Neural progenitor cell (in vitro differentiated cells): ENCODE measurements at regions not wholly inside any gene's neighbourhood (a gene's known extent, or its start where the extent isn't known, plus 50 kb on each side); places are given as distances from the start of the nearest gene placed in this dataset.

ENCODE experiments used
- DNase-seq: peaks from one replicate; pipeline ENCODE4 v3.0.0-alpha.2; 2016; ENCODE audit warnings: low spot score
- H2AFZ ChIP-seq: fragments of 200-600 bp; sonication (generic); replicated peaks from 2 replicates; pipeline ENCODE4 v1.6.1; 2016; ENCODE audit warnings: antibody characterized with exemption
- H3F3A ChIP-seq: fragments of 200-600 bp; sonication (generic); 2 replicates; pipeline ENCODE4 v1.6.1; 2016; ENCODE audit warnings: antibody characterized with exemption, low read depth
- H3K27ac ChIP-seq: fragments of 200-600 bp; sonication (generic); 2 replicates; pipeline ENCODE4 v1.5.1; 2016; ENCODE audit warnings: mild to moderate bottlenecking
- H3K27me3 ChIP-seq: fragments of 200-600 bp; sonication (generic); 2 replicates; pipeline ENCODE4 v1.6.1; 2016; ENCODE audit warnings: mild to moderate bottlenecking, moderate library complexity
- H3K36me3 ChIP-seq: fragments of 200-600 bp; sonication (generic); 2 replicates; pipeline ENCODE4 v1.5.1; 2016
- H3K4me1 ChIP-seq: fragments of 200-600 bp; sonication (generic); 2 replicates; pipeline ENCODE4 v1.6.1; 2016; ENCODE audit warnings: mixed run types
- H3K4me2 ChIP-seq: fragments of 200-600 bp; sonication (generic); 2 replicates; pipeline ENCODE4 v1.6.1; 2016
- H3K4me3 ChIP-seq: fragments of 200-600 bp; sonication (generic); 2 replicates; pipeline ENCODE4 v1.5.1; 2016
- H3K79me2 ChIP-seq: fragments of 200-600 bp; sonication (generic); 2 replicates; pipeline ENCODE4 v1.6.1; 2016; ENCODE audit warnings: low read depth
- H3K9ac ChIP-seq: fragments of 200-600 bp; sonication (generic); 2 replicates; pipeline ENCODE4 v1.6.1; 2016
- H3K9me3 ChIP-seq: fragments of 200-600 bp; sonication (generic); 2 replicates; pipeline ENCODE4 v1.5.1; 2016; ENCODE audit warnings: low read depth
- H4K20me1 ChIP-seq: fragments of 200-600 bp; sonication (generic); 2 replicates; pipeline ENCODE4 v1.6.1; 2016; ENCODE audit warnings: low read depth
- H3K27ac Mint-ChIP-seq: 3 replicates; pipeline ENCODE4 v1.8.0; 2021; ENCODE audit warnings: mixed read lengths
- H3K27me3 Mint-ChIP-seq: 2 replicates; pipeline ENCODE4 v1.8.0; 2022; ENCODE audit warnings: low read depth, mild to moderate bottlenecking, inconsistent platforms, moderate library complexity, mixed read lengths; ENCODE audit not compliant: insufficient read depth
- H3K36me3 Mint-ChIP-seq: 3 replicates; pipeline ENCODE4 v1.8.0; 2021; ENCODE audit warnings: mixed read lengths
- H3K4me1 Mint-ChIP-seq: 3 replicates; pipeline ENCODE4 v1.8.0; 2021; ENCODE audit warnings: mixed read lengths
- H3K4me3 Mint-ChIP-seq: 3 replicates; pipeline ENCODE4 v1.8.0; 2021; ENCODE audit warnings: mild to moderate bottlenecking, moderate library complexity, mixed read lengths
- H3K9me3 Mint-ChIP-seq: 3 replicates; pipeline ENCODE4 v1.8.0; 2020; ENCODE audit warnings: mixed read lengths
- CTCF ChIP-seq: fragments of 200-600 bp; sonication (generic); IDR thresholded peaks from 2 replicates; pipeline ENCODE4 v1.5.1; 2017; ENCODE audit warnings: antibody characterized with exemption, mild to moderate bottlenecking
- EZH2 ChIP-seq: fragments of 200-600 bp; sonication (generic); IDR thresholded peaks from 2 replicates; pipeline ENCODE4 v1.6.1; 2017; ENCODE audit warnings: antibody characterized with exemption, mild to moderate bottlenecking, moderate library complexity
- EZH2phosphoT487 ChIP-seq: fragments of 200-600 bp; sonication (generic); IDR thresholded peaks from 2 replicates; pipeline ENCODE4 v1.6.1; 2017; ENCODE audit warnings: antibody characterized with exemption

- H3K4me3 ChIP-seq = no peak overlapping the region
- no peaks in the 10 kb centered on the region for H3K27me3 ChIP-seq
- Mint-ChIP-seq H3K4me3 (no peak overlapping the region), H3K4me1 (no peaks in the 10 kb centered on the region), H3K27ac (no peak overlapping the region), H3K36me3 (no peaks in the 10 kb centered on the region), H3K27me3 (no peaks in the 10 kb centered on the region), H3K9me3 (no peaks in the 10 kb centered on the region)
- H3K4me2 ChIP-seq = no peak overlapping the region
- TF ChIP-seq EZH2phosphoT487 = no peak
- TF ChIP-seq EZH2 = no peak
- TF ChIP-seq CTCF = no peak
- no peaks in the 10 kb centered on the region for H3F3A ChIP-seq
- no peaks in the 10 kb centered on the region for H3K9me3 ChIP-seq
- no peaks in the 10 kb centered on the region for H3K79me2 ChIP-seq
- no peak overlapping the region for H2AFZ ChIP-seq
- H3K36me3 ChIP-seq = no peaks in the 10 kb centered on the region
- H4K20me1 ChIP-seq = no peaks in the 10 kb centered on the region
- H3K27ac ChIP-seq = no peak overlapping the region
- DNase-seq = no peak
- H3K4me1 ChIP-seq = no peaks in the 10 kb centered on the region
- H3K9ac ChIP-seq = no peak overlapping the region
Measured at GRCh38 chr9:18009902-18010301, 431.0 kb downstream of the SH3GL2 start.

DNA sequence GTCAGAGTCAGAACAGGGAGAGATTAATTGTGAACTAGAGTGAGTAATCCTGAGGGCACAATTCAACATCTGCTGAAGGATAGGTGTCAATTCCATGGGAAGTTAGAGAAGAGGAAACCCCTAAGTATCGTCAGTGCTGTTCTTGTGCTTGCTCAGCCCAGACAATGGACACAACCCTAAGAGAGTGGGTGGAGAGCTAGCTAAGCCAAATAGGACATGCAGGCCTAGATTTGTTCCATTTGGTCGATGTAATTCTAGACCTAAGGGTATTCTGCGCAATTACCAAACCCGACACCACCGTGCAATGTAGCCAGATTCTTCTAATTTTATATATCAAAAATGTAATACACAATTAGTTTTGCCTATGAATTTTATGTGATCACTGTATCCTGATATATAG lies 431.6 kb downstream of the SH3GL2 start:
- Histone ChIP-seq H3K27me3 (no peaks in the 10 kb centered on the region), H3K36me3 (no peaks in the 10 kb centered on the region), H3K27ac (no peak overlapping the region), H2AFZ (no peak overlapping the region), H3K4me3 (no peak overlapping the region), H3K9me3 (no peaks in the 10 kb centered on the region), H3K4me1 (no peaks in the 10 kb centered on the region), H3K9ac (no peak overlapping the region), H3K79me2 (no peaks in the 10 kb centered on the region), H4K20me1 (no peaks in the 10 kb centered on the region), H3F3A (no peaks in the 10 kb centered on the region), H3K4me2 (no peak overlapping the region)
- no peaks in the 10 kb centered on the region for H3K4me1 Mint-ChIP-seq
- H3K4me3 Mint-ChIP-seq = no peak overlapping the region
- no peak overlapping the region for H3K27ac Mint-ChIP-seq
- H3K9me3 Mint-ChIP-seq = no peaks in the 10 kb centered on the region
- TF ChIP-seq CTCF = no peak
- no peak for TF ChIP-seq EZH2phosphoT487
- DNase-seq = no peak
- no peaks in the 10 kb centered on the region for H3K36me3 Mint-ChIP-seq
- no peaks in the 10 kb centered on the region for H3K27me3 Mint-ChIP-seq

DNA sequence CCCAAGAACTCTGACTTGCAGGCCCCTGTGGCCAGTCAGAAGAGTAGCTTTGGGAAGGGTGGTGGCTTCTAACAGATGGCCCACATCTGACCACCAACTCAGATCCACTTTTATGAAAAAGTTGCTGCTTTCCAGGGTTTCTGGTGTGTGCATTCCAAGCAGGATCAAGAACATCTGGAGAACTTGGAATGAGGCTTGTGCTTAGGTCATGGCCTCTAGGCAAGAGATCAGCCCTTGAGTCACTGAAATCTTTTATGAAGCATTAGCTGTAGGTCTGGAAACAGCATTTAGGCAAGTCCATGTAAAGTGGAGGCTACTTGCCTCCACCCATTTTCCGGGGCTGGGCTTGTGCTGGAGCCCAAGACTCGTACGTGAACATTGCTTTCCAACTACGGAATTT lies 433.3 kb downstream of the SH3GL2 start:
- H3K27me3 ChIP-seq = no peaks in the 10 kb centered on the region
- Mint-ChIP-seq H3K4me1 (no peaks in the 10 kb centered on the region), H3K4me3 (no peak overlapping the region), H3K27me3 (no peaks in the 10 kb centered on the region), H3K27ac (no peak overlapping the region), H3K36me3 (no peaks in the 10 kb centered on the region), H3K9me3 (no peaks in the 10 kb centered on the region)
- no peak overlapping the region for H3K4me2 ChIP-seq
- H3F3A ChIP-seq = no peaks in the 10 kb centered on the region
- H2AFZ ChIP-seq = no peak overlapping the region
- H3K79me2 ChIP-seq = no peaks in the 10 kb centered on the region
- H3K4me1 ChIP-seq = no peaks in the 10 kb centered on the region
- no peaks in the 10 kb centered on the region for H3K36me3 ChIP-seq
- DNase-seq = no peak
- TF ChIP-seq CTCF (no peak), EZH2 (no peak), EZH2phosphoT487 (no peak)
- no peaks in the 10 kb centered on the region for H4K20me1 ChIP-seq
- H3K4me3 ChIP-seq = no peak overlapping the region
- no peak overlapping the region for H3K9ac ChIP-seq
- H3K27ac ChIP-seq = no peak overlapping the region
- H3K9me3 ChIP-seq = no peaks in the 10 kb centered on the region

GRCh38 chr9:18014556-18014955 lies 435.7 kb downstream of the SH3GL2 start:
- no peaks in the 10 kb centered on the region for H3F3A ChIP-seq
- Mint-ChIP-seq H3K9me3 (no peaks in the 10 kb centered on the region), H3K27ac (no peak overlapping the region), H3K4me3 (no peak overlapping the region), H3K27me3 (no peaks in the 10 kb centered on the region), H3K36me3 (no peaks in the 10 kb centered on the region), H3K4me1 (no peaks in the 10 kb centered on the region)
- H3K79me2 ChIP-seq = no peaks in the 10 kb centered on the region
- no peaks in the 10 kb centered on the region for H3K4me1 ChIP-seq
- no peaks in the 10 kb centered on the region for H3K36me3 ChIP-seq
- no peak overlapping the region for H3K27ac ChIP-seq
- no peak overlapping the region for H2AFZ ChIP-seq
- H3K4me2 ChIP-seq = no peak overlapping the region
- TF ChIP-seq EZH2 (no peak), CTCF (no peak), EZH2phosphoT487 (no peak)
- no peaks in the 10 kb centered on the region for H3K9me3 ChIP-seq
- no peak overlapping the region for H3K4me3 ChIP-seq
- H4K20me1 ChIP-seq = no peaks in the 10 kb centered on the region
- no peak overlapping the region for H3K9ac ChIP-seq
- H3K27me3 ChIP-seq = no peaks in the 10 kb centered on the region
- no peak for DNase-seq
